ENCODE measurements at regions not wholly inside any gene's neighbourhood (a gene's known extent, or its start where the extent isn't known, plus 50 kb on each side); places are given as distances from the start of the nearest gene placed in this dataset.

DNA sequence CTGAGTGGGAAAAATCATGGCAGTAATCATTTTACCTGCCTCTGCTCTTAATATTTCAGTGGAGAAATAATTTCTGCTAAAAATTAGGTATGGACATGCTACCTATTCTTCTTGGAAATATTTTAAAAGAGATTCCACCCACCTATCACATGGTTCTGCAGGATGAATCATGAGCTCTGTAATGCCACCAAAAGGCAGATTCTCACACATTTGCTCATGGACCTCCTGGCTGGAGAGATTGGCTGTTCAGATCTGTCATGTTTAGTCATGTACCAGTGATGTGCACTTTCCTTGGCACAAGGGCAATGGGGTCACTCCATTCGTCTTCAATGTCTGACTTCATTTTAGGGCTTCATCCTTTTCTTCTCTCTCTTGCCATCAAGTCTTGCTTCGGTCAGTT, 101.8 kb upstream of the MBNL2 start (continued):
- TF ChIP-seq, protein P1, sequence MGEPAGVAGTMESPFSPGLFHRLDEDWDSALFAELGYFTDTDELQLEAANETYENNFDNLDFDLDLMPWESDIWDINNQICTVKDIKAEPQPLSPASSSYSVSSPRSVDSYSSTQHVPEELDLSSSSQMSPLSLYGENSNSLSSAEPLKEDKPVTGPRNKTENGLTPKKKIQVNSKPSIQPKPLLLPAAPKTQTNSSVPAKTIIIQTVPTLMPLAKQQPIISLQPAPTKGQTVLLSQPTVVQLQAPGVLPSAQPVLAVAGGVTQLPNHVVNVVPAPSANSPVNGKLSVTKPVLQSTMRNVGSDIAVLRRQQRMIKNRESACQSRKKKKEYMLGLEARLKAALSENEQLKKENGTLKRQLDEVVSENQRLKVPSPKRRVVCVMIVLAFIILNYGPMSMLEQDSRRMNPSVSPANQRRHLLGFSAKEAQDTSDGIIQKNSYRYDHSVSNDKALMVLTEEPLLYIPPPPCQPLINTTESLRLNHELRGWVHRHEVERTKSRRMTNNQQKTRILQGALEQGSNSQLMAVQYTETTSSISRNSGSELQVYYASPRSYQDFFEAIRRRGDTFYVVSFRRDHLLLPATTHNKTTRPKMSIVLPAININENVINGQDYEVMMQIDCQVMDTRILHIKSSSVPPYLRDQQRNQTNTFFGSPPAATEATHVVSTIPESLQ (CRISPR knock-in tag; IDR thresholded peaks at IDR 0.05) = no peak
- no peak for TF ChIP-seq FOXJ3 (CRISPR knock-in tag; IDR thresholded peaks at IDR 0.05; ENCODE audit: borderline replicate concordance)
- TF ChIP-seq NFE2L1 (CRISPR knock-in tag; IDR thresholded peaks at IDR 0.05) = no peak
- TF ChIP-seq, protein P2, sequence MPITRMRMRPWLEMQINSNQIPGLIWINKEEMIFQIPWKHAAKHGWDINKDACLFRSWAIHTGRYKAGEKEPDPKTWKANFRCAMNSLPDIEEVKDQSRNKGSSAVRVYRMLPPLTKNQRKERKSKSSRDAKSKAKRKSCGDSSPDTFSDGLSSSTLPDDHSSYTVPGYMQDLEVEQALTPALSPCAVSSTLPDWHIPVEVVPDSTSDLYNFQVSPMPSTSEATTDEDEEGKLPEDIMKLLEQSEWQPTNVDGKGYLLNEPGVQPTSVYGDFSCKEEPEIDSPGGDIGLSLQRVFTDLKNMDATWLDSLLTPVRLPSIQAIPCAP (CRISPR knock-in tag; IDR thresholded peaks at IDR 0.05) = no peak
- TF ChIP-seq, protein P3, sequence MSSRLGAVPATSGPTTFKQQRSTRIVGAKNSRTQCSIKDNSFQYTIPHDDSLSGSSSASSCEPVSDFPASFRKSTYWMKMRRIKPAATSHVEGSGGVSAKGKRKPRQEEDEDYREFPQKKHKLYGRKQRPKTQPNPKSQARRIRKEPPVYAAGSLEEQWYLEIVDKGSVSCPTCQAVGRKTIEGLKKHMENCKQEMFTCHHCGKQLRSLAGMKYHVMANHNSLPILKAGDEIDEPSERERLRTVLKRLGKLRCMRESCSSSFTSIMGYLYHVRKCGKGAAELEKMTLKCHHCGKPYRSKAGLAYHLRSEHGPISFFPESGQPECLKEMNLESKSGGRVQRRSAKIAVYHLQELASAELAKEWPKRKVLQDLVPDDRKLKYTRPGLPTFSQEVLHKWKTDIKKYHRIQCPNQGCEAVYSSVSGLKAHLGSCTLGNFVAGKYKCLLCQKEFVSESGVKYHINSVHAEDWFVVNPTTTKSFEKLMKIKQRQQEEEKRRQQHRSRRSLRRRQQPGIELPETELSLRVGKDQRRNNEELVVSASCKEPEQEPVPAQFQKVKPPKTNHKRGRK (CRISPR knock-in tag; IDR thresholded peaks at IDR 0.05; ENCODE audit: borderline replicate concordance) = no peak
- no peak for TF ChIP-seq GRHL2 (CRISPR knock-in tag; IDR thresholded peaks at IDR 0.05; ENCODE audit: insufficient replicate concordance, severe bottlenecking)
- TF ChIP-seq FOXP1 (CRISPR knock-in tag; IDR thresholded peaks at IDR 0.05; ENCODE audit: borderline replicate concordance) = no peak
- TF ChIP-seq, protein P4, sequence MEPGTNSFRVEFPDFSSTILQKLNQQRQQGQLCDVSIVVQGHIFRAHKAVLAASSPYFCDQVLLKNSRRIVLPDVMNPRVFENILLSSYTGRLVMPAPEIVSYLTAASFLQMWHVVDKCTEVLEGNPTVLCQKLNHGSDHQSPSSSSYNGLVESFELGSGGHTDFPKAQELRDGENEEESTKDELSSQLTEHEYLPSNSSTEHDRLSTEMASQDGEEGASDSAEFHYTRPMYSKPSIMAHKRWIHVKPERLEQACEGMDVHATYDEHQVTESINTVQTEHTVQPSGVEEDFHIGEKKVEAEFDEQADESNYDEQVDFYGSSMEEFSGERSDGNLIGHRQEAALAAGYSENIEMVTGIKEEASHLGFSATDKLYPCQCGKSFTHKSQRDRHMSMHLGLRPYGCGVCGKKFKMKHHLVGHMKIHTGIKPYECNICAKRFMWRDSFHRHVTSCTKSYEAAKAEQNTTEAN (CRISPR knock-in tag; IDR thresholded peaks at IDR 0.05) = no peak
- TF ChIP-seq, protein P5, sequence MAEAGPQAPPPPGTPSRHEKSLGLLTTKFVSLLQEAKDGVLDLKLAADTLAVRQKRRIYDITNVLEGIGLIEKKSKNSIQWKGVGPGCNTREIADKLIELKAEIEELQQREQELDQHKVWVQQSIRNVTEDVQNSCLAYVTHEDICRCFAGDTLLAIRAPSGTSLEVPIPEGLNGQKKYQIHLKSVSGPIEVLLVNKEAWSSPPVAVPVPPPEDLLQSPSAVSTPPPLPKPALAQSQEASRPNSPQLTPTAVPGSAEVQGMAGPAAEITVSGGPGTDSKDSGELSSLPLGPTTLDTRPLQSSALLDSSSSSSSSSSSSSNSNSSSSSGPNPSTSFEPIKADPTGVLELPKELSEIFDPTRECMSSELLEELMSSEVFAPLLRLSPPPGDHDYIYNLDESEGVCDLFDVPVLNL (CRISPR knock-in tag; IDR thresholded peaks at IDR 0.05; ENCODE audit: borderline replicate concordance, low read depth) = no peak
- TF ChIP-seq, protein P6, sequence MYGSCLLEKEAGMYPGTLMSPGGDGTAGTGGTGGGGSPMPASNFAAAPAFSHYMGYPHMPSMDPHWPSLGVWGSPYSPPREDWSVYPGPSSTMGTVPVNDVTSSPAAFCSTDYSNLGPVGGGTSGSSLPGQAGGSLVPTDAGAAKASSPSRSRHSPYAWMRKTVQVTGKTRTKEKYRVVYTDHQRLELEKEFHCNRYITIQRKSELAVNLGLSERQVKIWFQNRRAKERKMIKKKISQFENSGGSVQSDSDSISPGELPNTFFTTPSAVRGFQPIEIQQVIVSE (CRISPR knock-in tag; IDR thresholded peaks at IDR 0.05; ENCODE audit: borderline replicate concordance) = no peak

DNA sequence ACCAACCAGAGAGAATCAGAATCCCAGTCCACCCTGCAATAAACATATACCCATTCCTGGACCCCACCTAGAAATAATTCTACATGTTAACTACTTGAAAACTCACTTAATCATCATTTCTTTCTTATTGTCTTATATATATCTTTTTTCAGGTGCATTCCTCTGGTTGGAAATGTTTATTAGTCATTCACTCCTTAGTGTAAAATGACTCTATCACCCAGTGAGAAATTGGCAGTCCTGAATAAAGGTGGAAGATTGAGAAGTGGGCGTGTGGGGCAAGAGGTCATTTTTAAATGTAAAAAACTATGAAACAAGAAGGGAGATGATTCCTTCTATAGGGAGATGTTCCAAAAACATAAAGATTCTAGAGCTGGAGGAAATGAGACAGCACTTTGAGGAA, 101.2 kb upstream of the MBNL2 start:
- ChIA-PET POLR2A (no interaction called here), CTCF (no interaction called here)
- no peak overlapping the region for H3K4me3 Mint-ChIP-seq
- DNase-seq (ENCODE audit: low spot score) (no peak), ATAC-seq (no peak)
- peaks cover 9% of the 10 kb centered on the region; the same call in 1 of the 2 replicates for H3K9me3 Mint-ChIP-seq
- H3K36me3 Mint-ChIP-seq = no peaks in the 10 kb centered on the region
- H3K4me1 Mint-ChIP-seq = peaks cover 36% of the 10 kb centered on the region
- peaks cover 3% of the 10 kb centered on the region; the same call in 1 of the 2 replicates for H3K27me3 Mint-ChIP-seq (ENCODE audit: low read depth)
- no peak overlapping the region for H3K27ac Mint-ChIP-seq
- TF ChIP-seq SOX15 (CRISPR knock-in tag; IDR thresholded peaks at IDR 0.05) (no peak), ESRRA (CRISPR knock-in tag; IDR thresholded peaks at IDR 0.05; ENCODE audit: borderline replicate concordance) (no peak), JUN (CRISPR knock-in tag; IDR thresholded peaks at IDR 0.05) (no peak), ZNF317 (CRISPR knock-in tag; IDR thresholded peaks at IDR 0.05; ENCODE audit: borderline replicate concordance, low read depth) (no peak), NR1H2 (CRISPR knock-in tag; IDR thresholded peaks at IDR 0.05) (no peak), SP1 (CRISPR knock-in tag; conservative IDR thresholded peaks at IDR 0.05) (no peak), RORB (CRISPR knock-in tag; IDR thresholded peaks at IDR 0.05) (no peak), EMX1 (CRISPR knock-in tag; IDR thresholded peaks at IDR 0.05) (no peak), PRRX2 (CRISPR knock-in tag; IDR thresholded peaks at IDR 0.05) (no peak), ZNF138 (CRISPR knock-in tag; conservative IDR thresholded peaks at IDR 0.05) (no peak)
- TF ChIP-seq, protein P7, sequence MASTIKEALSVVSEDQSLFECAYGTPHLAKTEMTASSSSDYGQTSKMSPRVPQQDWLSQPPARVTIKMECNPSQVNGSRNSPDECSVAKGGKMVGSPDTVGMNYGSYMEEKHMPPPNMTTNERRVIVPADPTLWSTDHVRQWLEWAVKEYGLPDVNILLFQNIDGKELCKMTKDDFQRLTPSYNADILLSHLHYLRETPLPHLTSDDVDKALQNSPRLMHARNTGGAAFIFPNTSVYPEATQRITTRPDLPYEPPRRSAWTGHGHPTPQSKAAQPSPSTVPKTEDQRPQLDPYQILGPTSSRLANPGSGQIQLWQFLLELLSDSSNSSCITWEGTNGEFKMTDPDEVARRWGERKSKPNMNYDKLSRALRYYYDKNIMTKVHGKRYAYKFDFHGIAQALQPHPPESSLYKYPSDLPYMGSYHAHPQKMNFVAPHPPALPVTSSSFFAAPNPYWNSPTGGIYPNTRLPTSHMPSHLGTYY (CRISPR knock-in tag; IDR thresholded peaks at IDR 0.05) = no peak
- TF ChIP-seq, protein P8, sequence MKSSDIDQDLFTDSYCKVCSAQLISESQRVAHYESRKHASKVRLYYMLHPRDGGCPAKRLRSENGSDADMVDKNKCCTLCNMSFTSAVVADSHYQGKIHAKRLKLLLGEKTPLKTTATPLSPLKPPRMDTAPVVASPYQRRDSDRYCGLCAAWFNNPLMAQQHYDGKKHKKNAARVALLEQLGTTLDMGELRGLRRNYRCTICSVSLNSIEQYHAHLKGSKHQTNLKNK (CRISPR knock-in tag; IDR thresholded peaks at IDR 0.05) = no peak
- TF ChIP-seq, protein P9, sequence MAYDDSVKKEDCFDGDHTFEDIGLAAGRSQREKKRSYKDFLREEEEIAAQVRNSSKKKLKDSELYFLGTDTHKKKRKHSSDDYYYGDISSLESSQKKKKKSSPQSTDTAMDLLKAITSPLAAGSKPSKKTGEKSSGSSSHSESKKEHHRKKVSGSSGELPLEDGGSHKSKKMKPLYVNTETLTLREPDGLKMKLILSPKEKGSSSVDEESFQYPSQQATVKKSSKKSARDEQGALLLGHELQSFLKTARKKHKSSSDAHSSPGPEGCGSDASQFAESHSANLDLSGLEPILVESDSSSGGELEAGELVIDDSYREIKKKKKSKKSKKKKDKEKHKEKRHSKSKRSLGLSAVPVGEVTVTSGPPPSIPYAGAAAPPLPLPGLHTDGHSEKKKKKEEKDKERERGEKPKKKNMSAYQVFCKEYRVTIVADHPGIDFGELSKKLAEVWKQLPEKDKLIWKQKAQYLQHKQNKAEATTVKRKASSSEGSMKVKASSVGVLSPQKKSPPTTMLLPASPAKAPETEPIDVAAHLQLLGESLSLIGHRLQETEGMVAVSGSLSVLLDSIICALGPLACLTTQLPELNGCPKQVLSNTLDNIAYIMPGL (CRISPR knock-in tag; IDR thresholded peaks at IDR 0.05) = no peak
- TF ChIP-seq, protein P6 (CRISPR knock-in tag; IDR thresholded peaks at IDR 0.05; ENCODE audit: borderline replicate concordance) = no peak

Data from WTC11 (cell line).